MCF 10A (cell line): ENCODE measurements at regions not wholly inside any gene's neighbourhood (a gene's known extent, or its start where the extent isn't known, plus 50 kb on each side); places are given as distances from the start of the nearest gene placed in this dataset.

Experiments used
- BruUV-seq: library from RNA; stranded (reverse); fragments of 400-500 nt; replicated peaks from 2 replicates; lab custom pipeline; 2021; lab: Mats Ljungman, UMichigan
- CTCF ChIA-PET: fragments of 300-600 bp; sonication (Branson Sonifier 250); formaldehyde crosslinking; extraction: SDS; loops from one replicate; lab custom pipeline; 2021; ENCODE audit warnings: antibody characterized with exemption, inconsistent platforms; lab: Yijun Ruan, JAX
- POLR2A ChIA-PET: fragments of 300-600, 350-650 bp; sonication (Branson Sonifier 250); formaldehyde crosslinking; extraction: SDS; loops from one replicate; lab custom pipeline; 2020; ENCODE audit warnings: antibody characterized with exemption, inconsistent platforms; lab: Yijun Ruan, JAX
- DNase-seq: peaks from one replicate; pipeline ENCODE4 v3.0.0-alpha.2; 2018; ENCODE audit not compliant: unreplicated experiment
- H3K27ac Mint-ChIP-seq: one replicate; pipeline ENCODE4 v1.8.0; 2022; ENCODE audit warnings: mild to moderate bottlenecking, low read depth, mixed read lengths; ENCODE audit not compliant: unreplicated experiment
- H3K27me3 Mint-ChIP-seq: one replicate; pipeline ENCODE4 v1.8.0; 2022; ENCODE audit warnings: mixed read lengths; ENCODE audit not compliant: insufficient read depth, unreplicated experiment
- H3K36me3 Mint-ChIP-seq: one replicate; pipeline ENCODE4 v1.8.0; 2022; ENCODE audit warnings: mild to moderate bottlenecking, moderate library complexity, mixed read lengths; ENCODE audit not compliant: insufficient read depth, unreplicated experiment
- H3K4me1 Mint-ChIP-seq: one replicate; pipeline ENCODE4 v1.8.0; 2022; ENCODE audit warnings: mixed read lengths; ENCODE audit not compliant: insufficient read depth, unreplicated experiment
- H3K4me3 Mint-ChIP-seq: one replicate; pipeline ENCODE4 v1.8.0; 2022; ENCODE audit warnings: mild to moderate bottlenecking, moderate library complexity, mixed read lengths; ENCODE audit not compliant: unreplicated experiment
- H3K9me3 Mint-ChIP-seq: one replicate; pipeline ENCODE4 v1.8.0; 2022; ENCODE audit warnings: mixed read lengths; ENCODE audit not compliant: unreplicated experiment
- intact Hi-C: fragments of 100-400 bp; cut with micrococcal nuclease; formaldehyde crosslinking; loops from 2 replicates; pipeline ENCODE4 v1.14.1; 2022
- TF ChIP-seq, protein P1 (sequence below): fragments of 200-600 bp; IDR thresholded peaks from one replicate; pipeline ENCODE4 v1.8.0; 2022; ENCODE audit warnings: antibody characterized with exemption, mild to moderate bottlenecking; ENCODE audit not compliant: unreplicated experiment

DNA sequence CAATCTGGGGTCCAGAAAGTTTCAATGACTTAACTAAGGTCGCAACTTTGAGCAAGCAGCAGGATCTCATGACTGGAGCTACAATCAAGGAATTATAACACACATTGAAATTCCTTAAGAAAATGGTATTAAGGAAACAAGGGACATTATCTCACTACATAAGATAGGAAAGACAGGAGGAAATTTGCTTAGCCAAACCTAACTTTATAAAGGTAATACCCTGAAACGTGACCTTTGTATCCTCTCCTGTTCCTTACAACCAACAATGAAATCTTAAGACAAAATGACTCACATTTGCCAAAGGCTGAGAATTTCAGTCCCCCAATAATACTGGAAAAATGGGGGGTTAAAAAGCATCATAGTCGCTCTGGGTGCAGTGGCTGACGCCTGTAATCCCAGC is 218.9 kb upstream of the LYZL1 start:
- Mint-ChIP-seq H3K4me3 (no peak overlapping the region), H3K27ac (no peak overlapping the region), H3K27me3 (no peaks in the 10 kb centered on the region), H3K4me1 (peaks cover 18% of the 10 kb centered on the region), H3K36me3 (no peaks in the 10 kb centered on the region), H3K9me3 (no peaks in the 10 kb centered on the region)
- TF ChIP-seq, protein P1, sequence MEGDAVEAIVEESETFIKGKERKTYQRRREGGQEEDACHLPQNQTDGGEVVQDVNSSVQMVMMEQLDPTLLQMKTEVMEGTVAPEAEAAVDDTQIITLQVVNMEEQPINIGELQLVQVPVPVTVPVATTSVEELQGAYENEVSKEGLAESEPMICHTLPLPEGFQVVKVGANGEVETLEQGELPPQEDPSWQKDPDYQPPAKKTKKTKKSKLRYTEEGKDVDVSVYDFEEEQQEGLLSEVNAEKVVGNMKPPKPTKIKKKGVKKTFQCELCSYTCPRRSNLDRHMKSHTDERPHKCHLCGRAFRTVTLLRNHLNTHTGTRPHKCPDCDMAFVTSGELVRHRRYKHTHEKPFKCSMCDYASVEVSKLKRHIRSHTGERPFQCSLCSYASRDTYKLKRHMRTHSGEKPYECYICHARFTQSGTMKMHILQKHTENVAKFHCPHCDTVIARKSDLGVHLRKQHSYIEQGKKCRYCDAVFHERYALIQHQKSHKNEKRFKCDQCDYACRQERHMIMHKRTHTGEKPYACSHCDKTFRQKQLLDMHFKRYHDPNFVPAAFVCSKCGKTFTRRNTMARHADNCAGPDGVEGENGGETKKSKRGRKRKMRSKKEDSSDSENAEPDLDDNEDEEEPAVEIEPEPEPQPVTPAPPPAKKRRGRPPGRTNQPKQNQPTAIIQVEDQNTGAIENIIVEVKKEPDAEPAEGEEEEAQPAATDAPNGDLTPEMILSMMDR: no peak
- no TSS peak for BruUV-seq
- ChIA-PET POLR2A (no interaction called here), CTCF (no interaction called here)
- no peak for DNase-seq
- intact Hi-C loops: loop anchor here (5.0 to 10.0 kb wide), 2 partner anchors 45 to 393 kb away; partner anchors contain the start of gene BAMBI

DNA sequence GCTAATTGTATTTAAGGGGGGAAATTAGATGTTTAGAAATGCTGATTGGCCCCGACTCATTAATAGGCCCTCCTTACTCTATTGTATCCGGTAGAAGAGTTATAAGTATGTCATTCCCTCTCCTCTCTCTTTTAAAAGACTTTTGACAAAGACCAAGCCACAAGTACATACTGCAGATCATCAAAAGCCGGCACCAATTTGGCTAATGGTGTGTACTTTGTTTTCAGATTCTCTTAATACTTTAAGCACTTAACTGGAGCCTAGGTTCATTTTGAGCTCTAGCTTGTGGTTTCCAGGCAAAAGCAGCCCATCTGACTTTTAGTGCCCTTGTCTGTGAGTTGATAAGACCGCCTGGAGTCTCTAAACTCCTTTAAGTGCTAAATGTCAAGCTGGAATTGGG is 210.0 kb upstream of the LYZL1 start:
- ChIA-PET CTCF (interaction anchor here (0.6 to 0.7 kb wide), 2 partner anchors 430 to 446 kb away, joined by 3 read pairs; no protein-coding TSS in a partner anchor), POLR2A (interaction anchor here (0.6 kb wide), 1 partner anchor 11 kb away, joined by 3 read pairs; no protein-coding TSS in a partner anchor)
- Mint-ChIP-seq H3K4me3 (no peak overlapping the region), H3K27ac (no peak overlapping the region), H3K9me3 (no peaks in the 10 kb centered on the region), H3K36me3 (no peaks in the 10 kb centered on the region), H3K27me3 (no peaks in the 10 kb centered on the region), H3K4me1 (no peaks in the 10 kb centered on the region)
- TF ChIP-seq, protein P1: no peak
- intact Hi-C loops: no loop called here
- no TSS peak for BruUV-seq
- no peak for DNase-seq

DNA sequence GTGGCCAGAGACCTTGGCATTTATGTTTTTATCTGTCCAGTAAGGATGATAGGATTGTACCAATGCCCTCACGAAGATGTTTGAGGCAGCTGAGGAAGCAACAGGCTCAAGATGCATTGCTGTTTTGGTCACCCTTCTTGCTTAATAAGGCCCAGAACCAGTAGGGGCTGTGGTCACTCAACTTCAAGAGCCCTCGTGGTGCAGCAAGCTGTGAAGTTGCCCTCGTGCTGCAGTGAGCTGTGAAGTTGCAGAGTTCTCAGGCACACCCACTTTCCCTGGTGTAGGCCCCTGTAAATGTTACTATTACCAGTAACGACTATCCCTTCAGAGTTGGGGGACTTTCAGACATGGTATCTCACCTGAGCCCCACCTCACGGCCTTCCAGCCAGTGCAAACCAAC is 207.6 kb upstream of the LYZL1 start:
- ChIA-PET POLR2A (no interaction called here), CTCF (no interaction called here)
- no peak for DNase-seq
- TF ChIP-seq, protein P1: no peak
- H3K4me1 Mint-ChIP-seq: no peaks in the 10 kb centered on the region
- no peaks in the 10 kb centered on the region for H3K36me3 Mint-ChIP-seq
- H3K27me3 Mint-ChIP-seq: no peaks in the 10 kb centered on the region
- no TSS peak for BruUV-seq
- no peaks in the 10 kb centered on the region for H3K9me3 Mint-ChIP-seq
- no peak overlapping the region for H3K27ac Mint-ChIP-seq
- intact Hi-C loops: no loop called here
- no peak overlapping the region for H3K4me3 Mint-ChIP-seq

DNA sequence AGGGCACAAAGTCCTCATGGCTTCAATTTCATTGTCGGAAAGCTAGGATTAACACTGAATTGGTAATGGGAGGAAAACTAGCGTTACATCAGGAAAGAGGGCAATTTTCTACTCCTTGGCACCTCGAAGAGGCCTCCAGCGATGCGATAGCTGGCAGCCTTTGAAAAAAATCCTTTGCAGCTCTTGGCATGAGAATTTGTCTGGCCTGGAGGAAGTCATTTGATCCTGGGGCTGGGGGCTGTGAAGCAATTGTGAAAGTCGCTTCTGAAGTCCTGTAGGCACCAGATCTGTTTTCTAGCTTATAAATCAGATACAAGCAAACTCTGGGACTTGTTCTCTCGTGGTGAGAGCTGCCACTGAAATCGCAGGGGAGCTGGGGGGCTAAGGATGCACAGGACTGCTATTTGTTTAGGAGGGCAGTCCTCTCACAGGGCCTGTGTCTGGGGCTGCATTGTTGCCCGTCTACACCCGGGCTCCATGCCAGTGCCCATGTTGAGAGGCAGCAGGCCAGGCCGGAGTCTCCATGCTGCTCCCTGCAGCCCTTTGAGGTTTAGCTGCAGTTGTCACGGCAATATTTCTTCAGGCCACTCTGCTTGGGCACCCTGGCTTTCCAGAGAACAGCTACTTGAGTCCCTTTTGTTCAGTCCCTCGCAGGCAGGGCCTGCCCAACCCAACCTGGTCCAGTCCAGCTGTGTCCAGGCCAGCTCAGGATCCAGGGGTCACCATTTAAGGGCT is 206.8 kb upstream of the LYZL1 start:
- Mint-ChIP-seq H3K4me1 (no peaks in the 10 kb centered on the region), H3K9me3 (no peaks in the 10 kb centered on the region), H3K27ac (no peak overlapping the region), H3K4me3 (no peak overlapping the region), H3K27me3 (no peaks in the 10 kb centered on the region), H3K36me3 (no peaks in the 10 kb centered on the region)
- intact Hi-C loops: no loop called here
- TF ChIP-seq, protein P1: no peak
- no peak for DNase-seq
- POLR2A ChIA-PET: no interaction called here
- BruUV-seq: no TSS peak
- CTCF ChIA-PET: interaction anchor here (0.8 kb wide), 1 partner anchor 14 kb away, joined by 4 read pairs; no protein-coding TSS in a partner anchor
